BJ (cell line): ENCODE measurements at regions not wholly inside any gene's neighbourhood (a gene's known extent, or its start where the extent isn't known, plus 50 kb on each side); places are given as distances from the start of the nearest gene placed in this dataset.

Source experiments
- CTCF ChIA-PET: fragments of 350-600 bp; formaldehyde crosslinking; extraction: SDS; loops from one replicate; lab custom pipeline; 2021; ENCODE audit warnings: antibody characterized with exemption, inconsistent platforms; lab: Yijun Ruan, JAX
- POLR2A ChIA-PET: fragments of 300-600 bp; sonication (Branson Sonifier 250); formaldehyde crosslinking; extraction: SDS; loops from one replicate; lab custom pipeline; 2021; ENCODE audit warnings: antibody characterized with exemption; lab: Charles Lee
- DNase-seq: peaks from one replicate; pipeline ENCODE4 v3.0.0-alpha.2; 2011; ENCODE audit warnings: low read depth
- H3K27me3 ChIP-seq: 2 replicates; pipeline ENCODE4 v1.6.0; 2011; ENCODE audit warnings: low read length; ENCODE audit not compliant: control insufficient read depth, insufficient read depth
- H3K36me3 ChIP-seq: 2 replicates; pipeline ENCODE4 v1.5.1; 2011; ENCODE audit warnings: low read length; ENCODE audit not compliant: control insufficient read depth, insufficient read depth
- H3K4me3 ChIP-seq: 2 replicates; pipeline ENCODE4 v1.5.1; 2011; ENCODE audit warnings: low read depth, mild to moderate bottlenecking, control low read depth, low read length
- CTCF ChIP-seq: IDR thresholded peaks from 2 replicates; pipeline ENCODE4 v1.5.1; 2011; ENCODE audit warnings: low read depth, mild to moderate bottlenecking, control low read depth, inconsistent platforms, low read length, moderate library complexity; ENCODE audit not compliant: insufficient read depth

- H3K4me3 ChIP-seq, result no peak overlapping the region
- DNase-seq, result no peak
- CTCF ChIA-PET, result no interaction called here
Measured at GRCh38 chr1:208446271-208446691, 202.1 kb upstream of the PLXNA2 start.

DNA sequence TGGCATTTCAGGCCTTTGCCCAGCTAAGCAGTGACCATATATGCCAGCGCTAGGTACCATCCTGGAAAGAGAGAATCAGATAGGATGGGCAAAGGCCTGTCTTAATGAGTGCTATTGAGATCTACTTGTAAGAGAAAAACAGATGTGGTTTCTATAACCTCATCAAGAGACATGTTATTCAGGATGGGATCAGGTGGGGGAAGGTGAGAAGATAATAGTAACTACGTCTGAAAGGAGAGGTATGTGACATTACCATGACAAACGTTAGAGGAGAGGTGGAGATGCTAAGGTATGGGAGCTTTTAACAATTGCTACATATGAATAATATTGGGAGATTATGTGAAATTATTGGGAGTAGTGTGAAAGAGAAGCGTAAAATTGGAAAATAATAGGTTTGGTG lies 204.2 kb upstream of the PLXNA2 start:
- CTCF ChIA-PET, result interaction anchor here (1.2 kb wide), 1 partner anchor 12 kb away, joined by 4 read pairs; no protein-coding TSS in a partner anchor

More at GRCh38 chr1:208446271-208446691, 202.1 kb upstream of the PLXNA2 start:
- no peaks in the 10 kb centered on the region; the same call in 1 of the 2 replicates for H3K27me3 ChIP-seq
- POLR2A ChIA-PET, result no interaction called here
- no peaks in the 10 kb centered on the region for H3K36me3 ChIP-seq
- no peak for TF ChIP-seq CTCF

GRCh38 chr1:208449951-208450350 lies 205.8 kb upstream of the PLXNA2 start:
- DNase-seq, result no peak
- Histone ChIP-seq H3K36me3 (no peaks in the 10 kb centered on the region), H3K4me3 (no peak overlapping the region), H3K27me3 (no peaks in the 10 kb centered on the region; the same call in 1 of the 2 replicates)
- CTCF ChIA-PET, result interaction anchor here (1.0 to 1.1 kb wide), 3 partner anchors 16 to 956 kb away, joined by 3 to 4 read pairs (median 3); no protein-coding TSS in a partner anchor
- no peak for TF ChIP-seq CTCF
- POLR2A ChIA-PET, result no interaction called here

More for the DNA sequence above, 204.2 kb upstream of the PLXNA2 start:
- H3K27me3 ChIP-seq, result no peaks in the 10 kb centered on the region; the same call in 1 of the 2 replicates
- TF ChIP-seq CTCF, result no peak
- H3K4me3 ChIP-seq, result no peak overlapping the region
- POLR2A ChIA-PET, result no interaction called here
- no peaks in the 10 kb centered on the region for H3K36me3 ChIP-seq
- no peak for DNase-seq

GRCh38 chr1:208450958-208451357 lies 206.8 kb upstream of the PLXNA2 start:
- no peak for DNase-seq
- ChIA-PET POLR2A (no interaction called here), CTCF (interaction anchor here (1.1 kb wide), 1 partner anchor 17 kb away, joined by 4 read pairs; no protein-coding TSS in a partner anchor)
- Histone ChIP-seq H3K4me3 (no peak overlapping the region), H3K36me3 (no peaks in the 10 kb centered on the region), H3K27me3 (no peaks in the 10 kb centered on the region; the same call in 1 of the 2 replicates)
- no peak for TF ChIP-seq CTCF

DNA sequence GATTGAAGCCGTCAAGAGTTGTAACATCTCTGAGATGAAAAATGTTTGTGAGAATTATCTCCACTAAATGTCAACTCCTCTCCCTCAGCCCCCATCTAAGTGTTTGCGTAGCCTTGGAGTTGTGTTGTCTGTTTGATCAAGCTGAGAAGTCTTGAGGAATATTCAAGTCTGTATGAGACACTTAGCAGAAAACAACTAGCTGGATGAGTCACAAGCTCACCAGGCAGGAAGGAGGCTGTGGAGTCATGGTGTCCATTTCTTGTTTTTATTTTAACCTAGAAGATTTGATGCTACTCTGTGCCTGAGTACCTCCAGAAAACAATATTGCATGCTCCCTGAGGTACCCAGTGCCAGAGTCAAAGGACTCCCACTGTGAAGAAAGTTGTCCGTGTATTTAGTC lies 211.6 kb upstream of the PLXNA2 start:
- Histone ChIP-seq H3K27me3 (no peaks in the 10 kb centered on the region), H3K4me3 (no peak overlapping the region), H3K36me3 (no peaks in the 10 kb centered on the region)
- ChIA-PET CTCF (interaction anchor here (0.7 to 0.9 kb wide), 2 partner anchors 15 to 127 kb away, joined by 3 read pairs; no protein-coding TSS in a partner anchor), POLR2A (no interaction called here)
- TF ChIP-seq CTCF, result no peak
- no peak for DNase-seq
